H9 (cell line): ENCODE measurements at regions not wholly inside any gene's neighbourhood (a gene's known extent, or its start where the extent isn't known, plus 50 kb on each side); places are given as distances from the start of the nearest gene placed in this dataset.

ENCODE experiments used
- DNase-seq: peaks from one replicate; pipeline ENCODE4 v3.0.0-alpha.2; 2017
- H2AFZ ChIP-seq: one replicate; pipeline ENCODE4 v1.6.1; 2013; ENCODE audit warnings: mild to moderate bottlenecking, low read length, control low read depth, moderate library complexity
- H2AK5ac ChIP-seq: 2 replicates; pipeline ENCODE4 v1.6.1; 2013; ENCODE audit warnings: low read length, control low read depth, mixed read lengths; ENCODE audit not compliant: insufficient read length
- H2BK120ac ChIP-seq: one replicate; pipeline ENCODE4 v1.6.1; 2013; ENCODE audit warnings: low read depth, mild to moderate bottlenecking, low read length, control low read depth, inconsistent platforms; ENCODE audit not compliant: poor library complexity, severe bottlenecking
- H2BK12ac ChIP-seq: 2 replicates; pipeline ENCODE4 v1.6.1; 2013; ENCODE audit warnings: low read length, control low read depth, mixed read lengths, low read depth; ENCODE audit not compliant: insufficient read length
- H2BK15ac ChIP-seq: 2 replicates; pipeline ENCODE4 v1.6.1; 2013; ENCODE audit warnings: low read depth, low read length, control low read depth
- H2BK20ac ChIP-seq: one replicate; pipeline ENCODE4 v1.6.1; 2013; ENCODE audit warnings: low read depth, mild to moderate bottlenecking, low read length, control low read depth, inconsistent platforms; ENCODE audit not compliant: poor library complexity, severe bottlenecking
- H2BK5ac ChIP-seq: 2 replicates; pipeline ENCODE4 v1.6.1; 2013; ENCODE audit warnings: low read length, control low read depth, mixed read lengths; ENCODE audit not compliant: insufficient read length
- H3K14ac ChIP-seq: 2 replicates; pipeline ENCODE4 v1.6.1; 2013; ENCODE audit warnings: low read length, control low read depth; ENCODE audit not compliant: insufficient read depth
- H3K18ac ChIP-seq: 2 replicates; pipeline ENCODE4 v1.6.1; 2013; ENCODE audit warnings: low read depth, mild to moderate bottlenecking, mixed read lengths, low read length, control low read depth; ENCODE audit not compliant: insufficient read length
- H3K23ac ChIP-seq: 2 replicates; pipeline ENCODE4 v1.6.1; 2013; ENCODE audit warnings: low read length, control low read depth, mixed read lengths, low read depth; ENCODE audit not compliant: insufficient read length
- H3K23me2 ChIP-seq: 2 replicates; pipeline ENCODE4 v1.6.1; 2013; ENCODE audit warnings: low read depth, mild to moderate bottlenecking, mixed read lengths, low read length, control low read depth; ENCODE audit not compliant: insufficient read length, poor library complexity, severe bottlenecking
- H3K27ac ChIP-seq: 2 replicates; pipeline ENCODE4 v1.5.1; 2013; ENCODE audit warnings: low read length, control low read depth, mixed read lengths, low read depth; ENCODE audit not compliant: insufficient read length
- H3K27me3 ChIP-seq: 2 replicates; pipeline ENCODE4 v1.6.1; 2013; ENCODE audit warnings: low read length, control low read depth, inconsistent platforms; ENCODE audit not compliant: insufficient read depth
- H3K4ac ChIP-seq: 2 replicates; pipeline ENCODE4 v1.6.1; 2013; ENCODE audit warnings: low read depth, mild to moderate bottlenecking, control low read depth, inconsistent platforms, low read length, moderate library complexity
- H3K4me1 ChIP-seq: 2 replicates; pipeline ENCODE4 v1.6.1; 2013; ENCODE audit warnings: low read length, control low read depth, inconsistent platforms; ENCODE audit not compliant: insufficient read depth
- H3K4me2 ChIP-seq: 2 replicates; pipeline ENCODE4 v1.6.1; 2013; ENCODE audit warnings: low read length, control low read depth, mixed read lengths; ENCODE audit not compliant: insufficient read length, insufficient read depth
- H3K56ac ChIP-seq: 2 replicates; pipeline ENCODE4 v1.6.1; 2013; ENCODE audit warnings: low read depth, mild to moderate bottlenecking, mixed read lengths, low read length, control low read depth; ENCODE audit not compliant: insufficient read length
- H3K79me1 ChIP-seq: 2 replicates; pipeline ENCODE4 v1.6.1; 2013; ENCODE audit warnings: low read depth, mild to moderate bottlenecking, moderate library complexity, low read length, control low read depth, inconsistent platforms; ENCODE audit not compliant: insufficient read depth, poor library complexity, severe bottlenecking
- H3K79me2 ChIP-seq: 2 replicates; pipeline ENCODE4 v1.6.1; 2013; ENCODE audit warnings: low read length, control low read depth, inconsistent platforms; ENCODE audit not compliant: insufficient read depth
- H3K9ac ChIP-seq: 2 replicates; pipeline ENCODE4 v1.6.1; 2013; ENCODE audit warnings: low read length, control low read depth, mixed read lengths; ENCODE audit not compliant: insufficient read length; ENCODE audit errors: extremely low read depth
- H3K9me3 ChIP-seq: one replicate; pipeline ENCODE4 v1.6.1; 2013; ENCODE audit warnings: low read depth, low read length, inconsistent platforms; ENCODE audit not compliant: control insufficient read depth
- H3T11ph ChIP-seq: one replicate; pipeline ENCODE4 v1.6.1; 2013; ENCODE audit warnings: mild to moderate bottlenecking, low read length, control low read depth, inconsistent platforms
- H4K20me1 ChIP-seq: one replicate; pipeline ENCODE4 v1.6.1; 2013; ENCODE audit not compliant: control insufficient read depth, insufficient read length, insufficient read depth
- H4K5ac ChIP-seq: 2 replicates; pipeline ENCODE4 v1.6.1; 2013; ENCODE audit warnings: low read depth, mild to moderate bottlenecking, mixed read lengths, low read length, control low read depth; ENCODE audit not compliant: insufficient read length
- H4K8ac ChIP-seq: replicated peaks from 2 replicates; pipeline ENCODE4 v1.6.1; 2013; ENCODE audit warnings: low read length, control low read depth, mixed read lengths, low read depth; ENCODE audit not compliant: insufficient read length
- H4K91ac ChIP-seq: 2 replicates; pipeline ENCODE4 v1.6.1; 2013; ENCODE audit warnings: low read depth, mild to moderate bottlenecking, moderate library complexity, mixed read lengths, low read length, control low read depth; ENCODE audit not compliant: insufficient read length
- H3K27ac Mint-ChIP-seq, 3 experiments: 2 replicates in 2 of 3; 3 replicates in 1 of 3; pipeline ENCODE4 v1.8.0; 2020 to 2021; ENCODE audit warnings: mixed read lengths in 3 of 3, mild to moderate bottlenecking in 1 of 3, moderate library complexity in 1 of 3
- H3K27me3 Mint-ChIP-seq: 2 replicates; pipeline ENCODE4 v1.8.0; 2021; ENCODE audit warnings: low read depth, mild to moderate bottlenecking, moderate library complexity, mixed read lengths
- H3K36me3 Mint-ChIP-seq, 3 experiments: 2 replicates in 2 of 3; 3 replicates in 1 of 3; pipeline ENCODE4 v1.8.0; 2020 to 2021; ENCODE audit warnings: low read depth in 3 of 3, mixed read lengths in 3 of 3; ENCODE audit not compliant: insufficient read depth in 1 of 3
- H3K4me1 Mint-ChIP-seq, 2 experiments: 2 replicates each; pipeline ENCODE4 v1.8.0; 2020; ENCODE audit warnings: mixed read lengths in 2 of 2
- H3K4me3 Mint-ChIP-seq, 2 experiments: 2 replicates in 1 of 2; 3 replicates in 1 of 2; pipeline ENCODE4 v1.8.0; 2020 to 2021; ENCODE audit warnings: mild to moderate bottlenecking in 2 of 2, mixed read lengths in 2 of 2, moderate library complexity in 1 of 2
- H3K9me3 Mint-ChIP-seq, 2 experiments: 2 replicates in 1 of 2; 3 replicates in 1 of 2; pipeline ENCODE4 v1.8.0; 2020; ENCODE audit warnings: mild to moderate bottlenecking in 2 of 2, mixed read lengths in 2 of 2, moderate library complexity in 1 of 2
- WGBS: extraction: QIAGEN DNeasy Blood & Tissue Kit; methylation state at CpG from one replicate; pipeline ENCODE4 v1.1.7; 2013; ENCODE audit warnings: missing lambda C conversion rate, low lambda C conversion rate, mixed read lengths; ENCODE audit not compliant: insufficient read length; ENCODE audit errors: extremely low coverage; 5-methylcytosine and 5-hydroxymethylcytosine counted together
- TF ChIP-seq, protein P1 (sequence below): fragments of 200-600 bp; sonication (generic); conservative IDR thresholded peaks from 3 replicates; pipeline ENCODE4 v1.8.0; 2021; ENCODE audit warnings: antibody characterized with exemption, mild to moderate bottlenecking

DNA sequence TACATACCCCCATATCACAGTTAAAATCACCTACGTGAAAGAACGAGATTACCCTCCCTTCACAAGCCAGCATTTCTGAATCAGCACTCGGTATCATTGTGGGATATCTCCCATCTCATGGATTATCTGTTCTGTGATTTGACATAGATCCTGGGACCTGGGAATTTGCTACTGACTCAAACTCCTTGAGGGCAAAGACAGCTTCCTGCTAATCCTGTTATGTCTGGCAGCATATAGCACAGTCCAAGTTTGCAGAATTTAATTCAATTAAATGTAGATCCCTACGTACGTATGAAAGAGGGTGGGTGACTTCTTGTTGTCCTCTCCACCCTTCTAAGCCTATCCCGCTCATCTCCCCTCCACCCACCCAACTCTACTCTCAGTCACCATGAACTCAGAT is 476.5 kb downstream of the KLF5 start:
- Histone ChIP-seq H3K23ac (no peak overlapping the region), H3K27me3 (no peaks in the 10 kb centered on the region), H4K20me1 (no peaks in the 10 kb centered on the region), H3K14ac (no peak overlapping the region), H4K8ac (no peak overlapping the region), H3K9ac (no peak overlapping the region), H4K5ac (no peak overlapping the region), H4K91ac (no peak overlapping the region), H3K23me2 (no peaks in the 10 kb centered on the region), H2BK15ac (no peak overlapping the region), H3K4me2 (no peak overlapping the region), H3K27ac (no peak overlapping the region), H3K4me1 (no peaks in the 10 kb centered on the region), H3K9me3 (no peaks in the 10 kb centered on the region), H3T11ph (no peak overlapping the region), H3K56ac (no peak overlapping the region), H3K18ac (no peak overlapping the region), H3K4ac (no peak overlapping the region), H2BK12ac (no peak overlapping the region), H3K79me2 (no peaks in the 10 kb centered on the region), H2AK5ac (no peak overlapping the region), H2AFZ (no peak overlapping the region), H2BK20ac (no peak overlapping the region), H2BK120ac (no peak overlapping the region), H3K79me1 (no peaks in the 10 kb centered on the region), H2BK5ac (no peak overlapping the region)
- no CpG with 5 or more reads among the region's 6 CpGs for WGBS
- Mint-ChIP-seq H3K4me1 (0 out of 4 replicates have a peak, but pooled peaks cover 0 to 3% of the 10 kb centered on the region in 2 experiments), H3K9me3 (no peaks in the 10 kb centered on the region), H3K4me3 (no peak overlapping the region), H3K27ac (no peak overlapping the region), H3K27me3 (no peaks in the 10 kb centered on the region), H3K36me3 (no peaks in the 10 kb centered on the region)
- no peak for DNase-seq
- TF ChIP-seq, protein P1, sequence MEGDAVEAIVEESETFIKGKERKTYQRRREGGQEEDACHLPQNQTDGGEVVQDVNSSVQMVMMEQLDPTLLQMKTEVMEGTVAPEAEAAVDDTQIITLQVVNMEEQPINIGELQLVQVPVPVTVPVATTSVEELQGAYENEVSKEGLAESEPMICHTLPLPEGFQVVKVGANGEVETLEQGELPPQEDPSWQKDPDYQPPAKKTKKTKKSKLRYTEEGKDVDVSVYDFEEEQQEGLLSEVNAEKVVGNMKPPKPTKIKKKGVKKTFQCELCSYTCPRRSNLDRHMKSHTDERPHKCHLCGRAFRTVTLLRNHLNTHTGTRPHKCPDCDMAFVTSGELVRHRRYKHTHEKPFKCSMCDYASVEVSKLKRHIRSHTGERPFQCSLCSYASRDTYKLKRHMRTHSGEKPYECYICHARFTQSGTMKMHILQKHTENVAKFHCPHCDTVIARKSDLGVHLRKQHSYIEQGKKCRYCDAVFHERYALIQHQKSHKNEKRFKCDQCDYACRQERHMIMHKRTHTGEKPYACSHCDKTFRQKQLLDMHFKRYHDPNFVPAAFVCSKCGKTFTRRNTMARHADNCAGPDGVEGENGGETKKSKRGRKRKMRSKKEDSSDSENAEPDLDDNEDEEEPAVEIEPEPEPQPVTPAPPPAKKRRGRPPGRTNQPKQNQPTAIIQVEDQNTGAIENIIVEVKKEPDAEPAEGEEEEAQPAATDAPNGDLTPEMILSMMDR = no peak
